HCT116 (cell line): ENCODE measurements at regions not wholly inside any gene's neighbourhood (a gene's known extent, or its start where the extent isn't known, plus 50 kb on each side); places are given as distances from the start of the nearest gene placed in this dataset.
A peak's percentile ranks its signal among the peaks of the same experiment; 100 is the strongest.

Experiments used
- ATAC-seq: fragments of 200-7000 bp; cut with Tn5 transposase; 2 replicates; pipeline ENCODE4 v1.9.1; 2020; ENCODE audit warnings: mild to moderate bottlenecking, moderate library complexity
- BruUV-seq: library from RNA; stranded (reverse); fragments of 400-500 nt; replicated peaks from 2 replicates; lab custom pipeline; 2021; lab: Mats Ljungman, UMichigan
- CTCF ChIA-PET: fragments of 300-600 bp; sonication (Branson Sonifier 250); formaldehyde crosslinking; loops from one replicate; lab custom pipeline; 2021; ENCODE audit warnings: antibody characterized with exemption; lab: Charles Lee
- POLR2A ChIA-PET: fragments of 300-600, 350-600 bp; sonication (Branson Sonifier 250); formaldehyde crosslinking; loops from one replicate; lab custom pipeline; 2021; ENCODE audit warnings: antibody characterized with exemption; lab: Charles Lee
- RAD21 ChIA-PET, 2 experiments: fragments of 300-600 bp; sonication (Branson Sonifier 250); formaldehyde crosslinking; loops; one replicate each; lab custom pipeline; 2023; ENCODE audit warnings: low total read pairs in 2 of 2; ENCODE audit not compliant: uncharacterized antibody in 2 of 2, unreplicated experiment in 2 of 2, low non-redundant PET in 1 of 2; lab: Charles Lee
- DNase-seq: peaks from one replicate; pipeline ENCODE4 v3.0.0-alpha.2; 2010; ENCODE audit warnings: low read depth, low spot score
- H2AFZ ChIP-seq: fragments of 200-600 bp; shearing (Covaris generic), sonication (generic); 2 replicates; pipeline ENCODE4 v1.6.1; 2017; ENCODE audit warnings: low read depth, mixed run types, mixed read lengths, antibody characterized with exemption, low read length; ENCODE audit not compliant: poor library complexity, severe bottlenecking
- H3K27ac ChIP-seq: 2 replicates; pipeline ENCODE4 v1.5.1; 2012; ENCODE audit warnings: low read depth, low read length
- H3K27me3 ChIP-seq: fragments of 200-600 bp; sonication (generic); 2 replicates; pipeline ENCODE4 v1.6.1; 2016; ENCODE audit warnings: mixed run types, low read length, mixed read lengths; ENCODE audit not compliant: insufficient read depth
- H3K36me3 ChIP-seq, 2 experiments: fragments of 200-500 bp in 1 of 2; fragments of 200-600 bp in 1 of 2; sonication (Bioruptor generic) in 1 of 2; sonication (generic) in 1 of 2; 2 replicates each; pipeline versions ENCODE4 v1.5.1 to v1.6.1; 2014 to 2016; ENCODE audit warnings: low read length in 2 of 2, inconsistent platforms in 1 of 2, mixed read lengths in 1 of 2, mixed run types in 1 of 2; ENCODE audit not compliant: insufficient read depth in 2 of 2, control insufficient read depth in 1 of 2
- H3K4me1 ChIP-seq, 2 experiments: fragments of 200-600 bp in 1 of 2; sonication (generic) in 1 of 2; 2 replicates each; pipeline versions ENCODE4 v1.5.1 to v1.6.1; 2012 to 2017; ENCODE audit warnings: low read length in 2 of 2, inconsistent platforms in 1 of 2, mild to moderate bottlenecking in 1 of 2, mixed read lengths in 1 of 2, mixed run types in 1 of 2, moderate library complexity in 1 of 2; ENCODE audit not compliant: insufficient read depth in 2 of 2, control insufficient read depth in 1 of 2
- H3K4me2 ChIP-seq: fragments of 200-600 bp; sonication (generic); 2 replicates; pipeline ENCODE4 v1.6.1; 2017; ENCODE audit warnings: mixed run types, low read length, mixed read lengths
- H3K4me3 ChIP-seq, 2 experiments: fragments of 200-600 bp in 1 of 2; sonication (generic) in 1 of 2; replicated peaks in 1 of 2; 2 replicates each; pipeline ENCODE4 v1.5.1; 2011 to 2016; ENCODE audit warnings: low read length in 2 of 2, control low read depth in 1 of 2, low read depth in 1 of 2, mild to moderate bottlenecking in 1 of 2, mixed read lengths in 1 of 2, mixed run types in 1 of 2
- H3K79me2 ChIP-seq: fragments of 200-600 bp; sonication (generic); 2 replicates; pipeline ENCODE4 v1.6.1; 2017; ENCODE audit warnings: mild to moderate bottlenecking, mixed run types, low read length, moderate library complexity, mixed read lengths; ENCODE audit not compliant: insufficient read depth
- H3K9ac ChIP-seq: fragments of 200-600 bp; sonication (generic); 2 replicates; pipeline ENCODE4 v1.6.1; 2016; ENCODE audit warnings: low read length, mixed read lengths
- H3K9me2 ChIP-seq: fragments of 200-600 bp; sonication (generic), shearing (Covaris generic); 2 replicates; pipeline ENCODE4 v1.6.1; 2017; ENCODE audit warnings: mixed run types, mild to moderate bottlenecking, moderate library complexity; ENCODE audit not compliant: insufficient read depth
- H3K9me3 ChIP-seq, 2 experiments: fragments of 200-500 bp in 1 of 2; fragments of 200-600 bp in 1 of 2; sonication (Bioruptor generic) in 1 of 2; sonication (generic) in 1 of 2; 2 replicates each; pipeline ENCODE4 v1.6.1; 2014 to 2017; ENCODE audit warnings: low read length in 2 of 2, mixed read lengths in 2 of 2, inconsistent platforms in 1 of 2, low read depth in 1 of 2, mild to moderate bottlenecking in 1 of 2, mixed run types in 1 of 2, moderate library complexity in 1 of 2; ENCODE audit not compliant: control insufficient read depth in 1 of 2, insufficient read depth in 1 of 2
- H4K20me1 ChIP-seq: fragments of 200-600 bp; sonication (generic), shearing (Covaris generic); 2 replicates; pipeline ENCODE4 v1.6.1; 2017; ENCODE audit warnings: mixed run types, mild to moderate bottlenecking, moderate library complexity; ENCODE audit not compliant: insufficient read depth
- CBX3 ChIP-seq: IDR thresholded peaks from 2 replicates; pipeline ENCODE4 v1.6.1; 2012; ENCODE audit warnings: low read depth
- CEBPB ChIP-seq: IDR thresholded peaks from 2 replicates; pipeline ENCODE4 v1.6.1; 2012; ENCODE audit warnings: low read depth
- EGR1 ChIP-seq: IDR thresholded peaks from 2 replicates; pipeline ENCODE4 v1.6.1; 2012; ENCODE audit warnings: low read depth
- ELF1 ChIP-seq: IDR thresholded peaks from 2 replicates; pipeline ENCODE4 v1.6.1; 2012; ENCODE audit warnings: low read depth, borderline replicate concordance
- EZH2 ChIP-seq: fragments of 200-600 bp; sonication (generic); IDR thresholded peaks from 2 replicates; pipeline ENCODE4 v1.6.1; 2017; ENCODE audit warnings: antibody characterized with exemption, mixed run types
- EZH2phosphoT487 ChIP-seq: fragments of 200-600 bp; IDR thresholded peaks from 2 replicates; pipeline ENCODE4 v1.6.1; 2018; ENCODE audit warnings: antibody characterized with exemption, borderline replicate concordance
- JUND ChIP-seq: IDR thresholded peaks from 2 replicates; pipeline ENCODE4 v1.6.1; 2012
- POLR2A ChIP-seq: IDR thresholded peaks from 2 replicates; pipeline ENCODE4 v1.7.0; 2011; ENCODE audit warnings: borderline replicate concordance; ENCODE audit not compliant: insufficient read depth, insufficient read length; ENCODE audit errors: extremely low read depth
- RAD21 ChIP-seq: IDR thresholded peaks from 2 replicates; pipeline ENCODE4 v1.6.1; 2012; ENCODE audit warnings: low read depth, mild to moderate bottlenecking
- SIN3A ChIP-seq: IDR thresholded peaks from 2 replicates; pipeline ENCODE4 v1.6.1; 2012; ENCODE audit warnings: low read depth
- SP1 ChIP-seq: IDR thresholded peaks from 2 replicates; pipeline ENCODE4 v1.6.1; 2012; ENCODE audit warnings: low read depth
- SRF ChIP-seq: IDR thresholded peaks from 2 replicates; pipeline ENCODE4 v1.6.1; 2012; ENCODE audit warnings: low read depth
- TCF7L2 ChIP-seq: IDR thresholded peaks from 2 replicates; pipeline ENCODE4 v1.7.0; 2011; ENCODE audit warnings: borderline replicate concordance, inconsistent platforms; ENCODE audit not compliant: insufficient read depth, insufficient read length; ENCODE audit errors: extremely low read depth
- YY1 ChIP-seq: IDR thresholded peaks from 2 replicates; pipeline ENCODE4 v1.6.1; 2011; ENCODE audit warnings: low read length, low read depth, moderate library complexity, mild to moderate bottlenecking; ENCODE audit not compliant: insufficient replicate concordance; ENCODE audit errors: extremely low read depth
- ZFX ChIP-seq: fragments of 450-650 bp; IDR thresholded peaks from 2 replicates; pipeline ENCODE4 v1.6.1; 2017
- intact Hi-C: fragments of 100-400 bp; cut with micrococcal nuclease; formaldehyde crosslinking; loops from 2 replicates; pipeline ENCODE4 v1.10.0; 2022
- TF ChIP-seq, protein P1 (sequence below): IDR thresholded peaks from 2 replicates; pipeline ENCODE4 v1.6.1; 2012
- TF ChIP-seq, protein P2 (sequence below): IDR thresholded peaks from 2 replicates; pipeline ENCODE4 v1.6.1; 2011; ENCODE audit warnings: mild to moderate bottlenecking, low read length, moderate library complexity; ENCODE audit not compliant: insufficient replicate concordance; ENCODE audit errors: extremely low read depth
- TF ChIP-seq, protein P3 (sequence below): IDR thresholded peaks from 2 replicates; pipeline ENCODE4 v1.6.1; 2012; ENCODE audit warnings: low read depth

DNA sequence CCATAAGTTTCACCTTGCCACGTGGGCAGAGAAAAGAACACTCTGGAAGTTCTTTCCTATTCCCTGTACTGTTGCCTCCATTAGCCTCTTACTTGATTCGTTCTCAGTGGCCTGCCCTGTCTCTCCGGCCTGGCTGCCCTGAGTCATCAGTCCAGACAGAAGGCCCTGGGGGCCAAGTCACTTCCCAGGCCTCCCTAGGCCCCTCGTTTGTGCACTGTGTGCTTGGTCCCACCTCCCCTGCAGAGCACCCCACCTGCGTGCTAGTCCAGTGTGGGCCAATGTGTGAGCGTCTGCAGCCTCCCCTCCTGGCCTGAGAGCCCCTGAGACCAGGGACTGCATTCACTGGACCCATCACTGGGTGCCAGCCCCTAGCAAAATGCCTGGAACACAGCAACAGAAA lies 191.2 kb upstream of the RREB1 start:
- Histone ChIP-seq H2AFZ (no peak overlapping the region), H3K79me2 (no peaks in the 10 kb centered on the region), H3K27me3 (no peaks in the 10 kb centered on the region), H3K4me3 (no peak overlapping the region), H3K36me3 (no peaks in the 10 kb centered on the region), H3K27ac (no peak overlapping the region), H3K4me2 (no peak overlapping the region; the same call in 1 of the 2 replicates), H3K9me3 (no peaks in the 10 kb centered on the region), H3K9ac (no peak overlapping the region), H3K4me1 (peaks cover 0 to 23% of the 10 kb centered on the region in 2 experiments; a peak in 1 of 4 replicates), H3K9me2 (no peaks in the 10 kb centered on the region), H4K20me1 (no peaks in the 10 kb centered on the region)
- ChIA-PET POLR2A (no interaction called here), RAD21 (no interaction called here), CTCF (no interaction called here)
- 0 out of 2 replicates have a peak, but pooled peaks have one; percentile 21 for ATAC-seq
- no TSS peak for BruUV-seq
- DNase-seq, result no peak
- no peak for TF ChIP-seq ELF1
- no peak for TF ChIP-seq CEBPB
- no peak for TF ChIP-seq SIN3A
- TF ChIP-seq EZH2, result no peak
- TF ChIP-seq CBX3, result no peak
- TF ChIP-seq RAD21, result no peak
- no peak for TF ChIP-seq YY1
- no peak for TF ChIP-seq POLR2A
- TF ChIP-seq, protein P1, sequence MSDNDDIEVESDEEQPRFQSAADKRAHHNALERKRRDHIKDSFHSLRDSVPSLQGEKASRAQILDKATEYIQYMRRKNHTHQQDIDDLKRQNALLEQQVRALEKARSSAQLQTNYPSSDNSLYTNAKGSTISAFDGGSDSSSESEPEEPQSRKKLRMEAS, result no peak
- TF ChIP-seq, protein P2, sequence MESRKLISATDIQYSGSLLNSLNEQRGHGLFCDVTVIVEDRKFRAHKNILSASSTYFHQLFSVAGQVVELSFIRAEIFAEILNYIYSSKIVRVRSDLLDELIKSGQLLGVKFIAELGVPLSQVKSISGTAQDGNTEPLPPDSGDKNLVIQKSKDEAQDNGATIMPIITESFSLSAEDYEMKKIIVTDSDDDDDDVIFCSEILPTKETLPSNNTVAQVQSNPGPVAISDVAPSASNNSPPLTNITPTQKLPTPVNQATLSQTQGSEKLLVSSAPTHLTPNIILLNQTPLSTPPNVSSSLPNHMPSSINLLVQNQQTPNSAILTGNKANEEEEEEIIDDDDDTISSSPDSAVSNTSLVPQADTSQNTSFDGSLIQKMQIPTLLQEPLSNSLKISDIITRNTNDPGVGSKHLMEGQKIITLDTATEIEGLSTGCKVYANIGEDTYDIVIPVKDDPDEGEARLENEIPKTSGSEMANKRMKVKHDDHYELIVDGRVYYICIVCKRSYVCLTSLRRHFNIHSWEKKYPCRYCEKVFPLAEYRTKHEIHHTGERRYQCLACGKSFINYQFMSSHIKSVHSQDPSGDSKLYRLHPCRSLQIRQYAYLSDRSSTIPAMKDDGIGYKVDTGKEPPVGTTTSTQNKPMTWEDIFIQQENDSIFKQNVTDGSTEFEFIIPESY, result no peak
- no peak for TF ChIP-seq SP1
- TF ChIP-seq ZFX, result no peak
- TF ChIP-seq EGR1, result no peak
- TF ChIP-seq EZH2phosphoT487, result no peak
- TF ChIP-seq TCF7L2, result no peak
- no peak for TF ChIP-seq JUND
- no peak for TF ChIP-seq SRF
- TF ChIP-seq, protein P3, sequence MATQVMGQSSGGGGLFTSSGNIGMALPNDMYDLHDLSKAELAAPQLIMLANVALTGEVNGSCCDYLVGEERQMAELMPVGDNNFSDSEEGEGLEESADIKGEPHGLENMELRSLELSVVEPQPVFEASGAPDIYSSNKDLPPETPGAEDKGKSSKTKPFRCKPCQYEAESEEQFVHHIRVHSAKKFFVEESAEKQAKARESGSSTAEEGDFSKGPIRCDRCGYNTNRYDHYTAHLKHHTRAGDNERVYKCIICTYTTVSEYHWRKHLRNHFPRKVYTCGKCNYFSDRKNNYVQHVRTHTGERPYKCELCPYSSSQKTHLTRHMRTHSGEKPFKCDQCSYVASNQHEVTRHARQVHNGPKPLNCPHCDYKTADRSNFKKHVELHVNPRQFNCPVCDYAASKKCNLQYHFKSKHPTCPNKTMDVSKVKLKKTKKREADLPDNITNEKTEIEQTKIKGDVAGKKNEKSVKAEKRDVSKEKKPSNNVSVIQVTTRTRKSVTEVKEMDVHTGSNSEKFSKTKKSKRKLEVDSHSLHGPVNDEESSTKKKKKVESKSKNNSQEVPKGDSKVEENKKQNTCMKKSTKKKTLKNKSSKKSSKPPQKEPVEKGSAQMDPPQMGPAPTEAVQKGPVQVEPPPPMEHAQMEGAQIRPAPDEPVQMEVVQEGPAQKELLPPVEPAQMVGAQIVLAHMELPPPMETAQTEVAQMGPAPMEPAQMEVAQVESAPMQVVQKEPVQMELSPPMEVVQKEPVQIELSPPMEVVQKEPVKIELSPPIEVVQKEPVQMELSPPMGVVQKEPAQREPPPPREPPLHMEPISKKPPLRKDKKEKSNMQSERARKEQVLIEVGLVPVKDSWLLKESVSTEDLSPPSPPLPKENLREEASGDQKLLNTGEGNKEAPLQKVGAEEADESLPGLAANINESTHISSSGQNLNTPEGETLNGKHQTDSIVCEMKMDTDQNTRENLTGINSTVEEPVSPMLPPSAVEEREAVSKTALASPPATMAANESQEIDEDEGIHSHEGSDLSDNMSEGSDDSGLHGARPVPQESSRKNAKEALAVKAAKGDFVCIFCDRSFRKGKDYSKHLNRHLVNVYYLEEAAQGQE, result no peak
- intact Hi-C loops, result no loop called here
